Astrocyte (in vitro differentiated cells and primary cell): ENCODE measurements at regions not wholly inside any gene's neighbourhood (a gene's known extent, or its start where the extent isn't known, plus 50 kb on each side); places are given as distances from the start of the nearest gene placed in this dataset.
"Not testable (repeated sequence)": the region's sequence is repeated elsewhere in the genome, so short reads cannot be mapped to it uniquely, and the experiment has no call there.

Experiments
- DNase-seq: peaks from one replicate; pipeline ENCODE4 v3.0.0-alpha.2; 2010; ENCODE audit warnings: low read depth
- FAIRE-seq: peaks from 2 replicates; lab custom pipeline; 2011; peaks lifted over from hg19 to GRCh38; lab: Jason Lieb, UNC
- H2AFZ ChIP-seq: 2 replicates; pipeline ENCODE4 v1.6.0; 2012; ENCODE audit warnings: low read depth, low read length, inconsistent platforms
- H3K27ac ChIP-seq: 2 replicates; pipeline ENCODE4 v1.5.1; 2011; ENCODE audit warnings: low read depth, low read length, inconsistent platforms
- H3K27me3 ChIP-seq: 2 replicates; pipeline ENCODE4 v1.6.0; 2011; ENCODE audit warnings: low read length, inconsistent platforms; ENCODE audit not compliant: insufficient read depth
- H3K36me3 ChIP-seq: 2 replicates; pipeline ENCODE4 v1.5.1; 2011; ENCODE audit warnings: low read length, inconsistent platforms; ENCODE audit not compliant: insufficient read depth
- H3K4me1 ChIP-seq: 2 replicates; pipeline ENCODE4 v1.5.1; 2011; ENCODE audit warnings: low read length, inconsistent platforms; ENCODE audit not compliant: insufficient read depth
- H3K4me2 ChIP-seq: 2 replicates; pipeline ENCODE4 v1.6.0; 2012; ENCODE audit warnings: low read length, inconsistent platforms
- H3K4me3 ChIP-seq: 2 replicates; pipeline ENCODE4 v1.5.1; 2011; ENCODE audit warnings: low read depth, mild to moderate bottlenecking, low read length, inconsistent platforms; ENCODE audit not compliant: insufficient read depth
- H3K79me2 ChIP-seq: 2 replicates; pipeline ENCODE4 v1.6.0; 2012; ENCODE audit warnings: mild to moderate bottlenecking, low read length, inconsistent platforms; ENCODE audit not compliant: insufficient read depth
- H3K9ac ChIP-seq: 2 replicates; pipeline ENCODE4 v1.6.0; 2012; ENCODE audit warnings: mild to moderate bottlenecking, low read length, inconsistent platforms
- H3K9me3 ChIP-seq: 2 replicates; pipeline ENCODE4 v1.5.1; 2012; ENCODE audit warnings: low read depth, mild to moderate bottlenecking, low read length, inconsistent platforms; ENCODE audit not compliant: insufficient read depth
- H4K20me1 ChIP-seq: 2 replicates; pipeline ENCODE4 v1.6.0; 2012; ENCODE audit warnings: low read length, inconsistent platforms; ENCODE audit not compliant: insufficient read depth
- H3K27ac Mint-ChIP-seq: one replicate; pipeline ENCODE4 v1.8.0; 2021; ENCODE audit warnings: mild to moderate bottlenecking, mixed read lengths; ENCODE audit not compliant: unreplicated experiment
- H3K27me3 Mint-ChIP-seq: one replicate; pipeline ENCODE4 v1.8.0; 2021; ENCODE audit warnings: low read depth, mixed read lengths; ENCODE audit not compliant: unreplicated experiment
- H3K36me3 Mint-ChIP-seq: one replicate; pipeline ENCODE4 v1.8.0; 2021; ENCODE audit warnings: low read depth, mixed read lengths; ENCODE audit not compliant: unreplicated experiment
- H3K4me1 Mint-ChIP-seq: one replicate; pipeline ENCODE4 v1.8.0; 2021; ENCODE audit warnings: low read depth, mixed read lengths; ENCODE audit not compliant: unreplicated experiment
- H3K4me3 Mint-ChIP-seq: one replicate; pipeline ENCODE4 v1.8.0; 2021; ENCODE audit warnings: mild to moderate bottlenecking, moderate library complexity, mixed read lengths; ENCODE audit not compliant: unreplicated experiment
- H3K9me3 Mint-ChIP-seq: one replicate; pipeline ENCODE4 v1.8.0; 2021; ENCODE audit warnings: mild to moderate bottlenecking, mixed read lengths; ENCODE audit not compliant: unreplicated experiment
- EZH2 ChIP-seq: IDR thresholded peaks from 2 replicates; pipeline ENCODE4 v1.6.1; 2012; ENCODE audit warnings: mild to moderate bottlenecking, low read length, inconsistent platforms; ENCODE audit not compliant: insufficient read depth
- TF ChIP-seq, protein P1 (sequence below): IDR thresholded peaks from 2 replicates; pipeline ENCODE4 v1.5.1; 2011; ENCODE audit warnings: low read depth, mild to moderate bottlenecking, inconsistent platforms, low read length, moderate library complexity; ENCODE audit not compliant: insufficient read depth

DNA sequence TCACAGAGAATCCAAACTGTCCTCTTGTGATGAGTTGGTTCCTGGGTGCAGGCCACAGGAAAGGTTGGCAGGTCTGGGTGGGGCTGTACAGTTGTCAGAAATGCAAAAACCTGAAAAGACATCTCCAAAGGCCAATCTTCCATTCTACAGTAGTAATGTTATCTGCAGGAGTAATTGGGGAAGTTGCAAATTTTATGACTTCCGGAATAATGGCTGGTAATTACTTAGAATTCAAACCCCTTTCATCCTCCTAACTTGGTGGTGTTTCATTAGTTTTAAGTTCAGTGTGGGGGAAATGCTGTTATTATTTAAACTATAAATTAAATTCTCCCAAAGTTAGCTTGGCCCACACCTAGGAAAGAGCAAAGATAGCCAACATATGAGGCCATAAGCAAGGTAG lies 64.7 kb upstream of the FAT3 start:
- H3K27me3 Mint-ChIP-seq, result no peaks in the 10 kb centered on the region
- H3K4me1 Mint-ChIP-seq, result peaks cover 4% of the 10 kb centered on the region
- no peaks in the 10 kb centered on the region for H3K4me1 ChIP-seq
- H3K4me3 Mint-ChIP-seq, result no peak overlapping the region
- no peak overlapping the region for H2AFZ ChIP-seq
- no peaks in the 10 kb centered on the region for H3K27me3 ChIP-seq
- no peak overlapping the region for H3K27ac ChIP-seq
- H3K27ac Mint-ChIP-seq, result no peak overlapping the region
- H3K9me3 ChIP-seq, result no peaks in the 10 kb centered on the region
- no peaks in the 10 kb centered on the region for H3K36me3 ChIP-seq
- H3K9me3 Mint-ChIP-seq, result peaks cover 3% of the 10 kb centered on the region
- no peaks in the 10 kb centered on the region for H3K79me2 ChIP-seq
- DNase-seq (no peak), FAIRE-seq (no peak)
- H3K4me3 ChIP-seq, result no peak overlapping the region
- no peak overlapping the region for H3K4me2 ChIP-seq
- H3K36me3 Mint-ChIP-seq, result no peaks in the 10 kb centered on the region
- no peaks in the 10 kb centered on the region for H4K20me1 ChIP-seq
- H3K9ac ChIP-seq, result no peak overlapping the region
- TF ChIP-seq EZH2, result no peak
- TF ChIP-seq, protein P1, sequence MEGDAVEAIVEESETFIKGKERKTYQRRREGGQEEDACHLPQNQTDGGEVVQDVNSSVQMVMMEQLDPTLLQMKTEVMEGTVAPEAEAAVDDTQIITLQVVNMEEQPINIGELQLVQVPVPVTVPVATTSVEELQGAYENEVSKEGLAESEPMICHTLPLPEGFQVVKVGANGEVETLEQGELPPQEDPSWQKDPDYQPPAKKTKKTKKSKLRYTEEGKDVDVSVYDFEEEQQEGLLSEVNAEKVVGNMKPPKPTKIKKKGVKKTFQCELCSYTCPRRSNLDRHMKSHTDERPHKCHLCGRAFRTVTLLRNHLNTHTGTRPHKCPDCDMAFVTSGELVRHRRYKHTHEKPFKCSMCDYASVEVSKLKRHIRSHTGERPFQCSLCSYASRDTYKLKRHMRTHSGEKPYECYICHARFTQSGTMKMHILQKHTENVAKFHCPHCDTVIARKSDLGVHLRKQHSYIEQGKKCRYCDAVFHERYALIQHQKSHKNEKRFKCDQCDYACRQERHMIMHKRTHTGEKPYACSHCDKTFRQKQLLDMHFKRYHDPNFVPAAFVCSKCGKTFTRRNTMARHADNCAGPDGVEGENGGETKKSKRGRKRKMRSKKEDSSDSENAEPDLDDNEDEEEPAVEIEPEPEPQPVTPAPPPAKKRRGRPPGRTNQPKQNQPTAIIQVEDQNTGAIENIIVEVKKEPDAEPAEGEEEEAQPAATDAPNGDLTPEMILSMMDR, result no peak

- H3K4me3 ChIP-seq, H3K27ac ChIP-seq, H3K4me1 ChIP-seq, H3K36me3 Mint-ChIP-seq, FAIRE-seq, H3K27me3 ChIP-seq, H3K9me3 ChIP-seq, DNase-seq, H3K79me2 ChIP-seq, H3K27me3 Mint-ChIP-seq, H3K4me3 Mint-ChIP-seq, H3K4me1 Mint-ChIP-seq, H2AFZ ChIP-seq, H3K9ac ChIP-seq, H3K27ac Mint-ChIP-seq, H3K4me2 ChIP-seq, H3K36me3 ChIP-seq, H3K9me3 Mint-ChIP-seq, H4K20me1 ChIP-seq: not testable (repeated sequence)
These were observed 67.2 kb upstream of the FAT3 start for GRCh38 chr11:92157390-92157789.

DNA sequence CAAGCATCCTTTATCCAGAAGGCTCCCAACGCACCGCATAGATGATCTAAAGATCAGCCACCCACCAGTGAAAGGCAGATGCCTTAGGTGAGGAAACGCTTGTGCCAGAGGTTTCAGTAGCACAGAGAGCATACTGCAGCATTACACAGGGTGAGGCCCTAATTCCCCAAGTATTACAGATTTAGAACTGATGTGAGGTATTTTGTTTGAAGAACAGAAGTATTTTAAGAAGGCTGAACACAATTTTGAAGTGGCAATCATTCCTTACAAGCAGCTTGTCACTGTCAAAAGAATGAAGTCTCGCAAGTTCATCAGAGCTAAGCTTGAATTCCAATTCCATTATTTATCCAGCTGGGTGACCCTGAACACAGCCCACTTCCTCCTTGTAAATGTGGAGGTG lies 70.0 kb upstream of the FAT3 start:
- Histone ChIP-seq H3K79me2 (no peaks in the 10 kb centered on the region), H3K36me3 (no peaks in the 10 kb centered on the region), H3K4me2 (no peak overlapping the region), H4K20me1 (no peaks in the 10 kb centered on the region), H3K4me3 (no peak overlapping the region), H3K4me1 (no peaks in the 10 kb centered on the region), H3K9ac (no peak overlapping the region), H3K9me3 (no peaks in the 10 kb centered on the region), H3K27ac (no peak overlapping the region), H2AFZ (no peak overlapping the region), H3K27me3 (no peaks in the 10 kb centered on the region)
- TF ChIP-seq EZH2, result no peak
- TF ChIP-seq, protein P1, result no peak
- peaks cover 10% of the 10 kb centered on the region for H3K4me1 Mint-ChIP-seq
- H3K27ac Mint-ChIP-seq, result peak overlapping the region; percentile 38
- peaks cover 3% of the 10 kb centered on the region for H3K9me3 Mint-ChIP-seq
- FAIRE-seq, result no peak
- no peak for DNase-seq
- H3K27me3 Mint-ChIP-seq, result no peaks in the 10 kb centered on the region
- H3K36me3 Mint-ChIP-seq, result no peaks in the 10 kb centered on the region
- peak overlapping the region; percentile 52 for H3K4me3 Mint-ChIP-seq
